IPS-18a (cell line): ENCODE measurements at regions not wholly inside any gene's neighbourhood (a gene's known extent, or its start where the extent isn't known, plus 50 kb on each side); places are given as distances from the start of the nearest gene placed in this dataset.

Experiments
- H3K27ac ChIP-seq: one replicate; pipeline ENCODE4 v1.5.1; 2013; ENCODE audit warnings: low read length
- H3K27me3 ChIP-seq: one replicate; pipeline ENCODE4 v1.6.1; 2013; ENCODE audit warnings: mild to moderate bottlenecking, low read length; ENCODE audit not compliant: control insufficient read depth, insufficient read depth
- H3K36me3 ChIP-seq: one replicate; pipeline ENCODE4 v1.6.1; 2013; ENCODE audit warnings: low read depth, low read length; ENCODE audit not compliant: control insufficient read depth
- H3K4me1 ChIP-seq: one replicate; pipeline ENCODE4 v1.6.1; 2013; ENCODE audit warnings: low read depth, low read length; ENCODE audit not compliant: control insufficient read depth
- H3K4me3 ChIP-seq: one replicate; pipeline ENCODE4 v1.5.1; 2013; ENCODE audit warnings: low read length
- H3K9ac ChIP-seq: one replicate; pipeline ENCODE4 v1.6.1; 2013; ENCODE audit warnings: mild to moderate bottlenecking, low read length, moderate library complexity
- H3K9me3 ChIP-seq: one replicate; pipeline ENCODE4 v1.6.1; 2013; ENCODE audit warnings: low read depth, low read length; ENCODE audit not compliant: control insufficient read depth

DNA sequence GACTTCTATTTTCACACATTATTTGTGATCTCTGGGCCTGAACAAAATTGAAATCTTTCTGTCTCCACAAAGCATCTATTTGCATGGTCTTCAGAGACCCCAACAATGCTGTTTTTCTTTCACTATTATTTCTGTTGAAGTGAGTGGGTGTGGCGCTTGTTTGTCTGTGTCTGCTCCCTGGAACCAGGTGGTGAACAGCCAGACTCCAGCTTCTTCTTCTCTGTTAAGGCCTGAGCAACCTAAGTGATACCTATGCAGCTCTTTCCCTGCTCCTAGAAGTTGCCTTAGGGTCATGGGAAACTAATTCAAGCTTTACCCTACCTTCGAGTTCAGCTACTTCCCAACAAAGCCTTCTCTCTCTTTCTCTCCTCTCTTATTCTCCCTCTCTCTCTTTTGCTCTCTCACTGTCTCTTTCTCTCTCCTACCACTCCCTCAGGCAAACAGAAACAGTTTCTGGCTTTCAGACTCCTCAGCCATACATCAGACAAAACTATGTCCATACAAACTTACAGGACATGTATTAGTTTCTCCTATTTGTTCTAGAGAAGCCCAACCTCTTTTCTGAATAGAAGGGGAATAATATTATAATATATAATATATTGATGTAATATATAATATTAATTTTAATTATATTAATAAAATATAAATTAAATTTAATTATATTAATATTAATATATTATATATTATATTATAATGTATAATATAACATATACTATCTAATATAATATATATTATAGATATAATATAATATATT, 552.5 kb downstream of the DSC3 start:
- Histone ChIP-seq H3K4me1 (no peaks in the 10 kb centered on the region), H3K9me3 (no peaks in the 10 kb centered on the region), H3K27me3 (no peaks in the 10 kb centered on the region), H3K4me3 (no peak overlapping the region), H3K27ac (no peak overlapping the region), H3K9ac (no peak overlapping the region), H3K36me3 (no peaks in the 10 kb centered on the region)

- H3K4me1 ChIP-seq = no peaks in the 10 kb centered on the region
- H3K27me3 ChIP-seq = no peaks in the 10 kb centered on the region
- no peaks in the 10 kb centered on the region for H3K9me3 ChIP-seq
Observed at GRCh38 chr18:30487962-30488361, 554.6 kb downstream of the DSC3 start.

GRCh38 chr18:30486856-30487255, 555.7 kb downstream of the DSC3 start:
- no peak overlapping the region for H3K4me3 ChIP-seq
- H3K36me3 ChIP-seq = no peaks in the 10 kb centered on the region
- H3K4me1 ChIP-seq = no peaks in the 10 kb centered on the region
- H3K27me3 ChIP-seq = no peaks in the 10 kb centered on the region
- no peak overlapping the region for H3K9ac ChIP-seq
- no peaks in the 10 kb centered on the region for H3K9me3 ChIP-seq
- no peak overlapping the region for H3K27ac ChIP-seq

More at GRCh38 chr18:30487962-30488361, 554.6 kb downstream of the DSC3 start:
- H3K27ac ChIP-seq = no peak overlapping the region
- no peaks in the 10 kb centered on the region for H3K36me3 ChIP-seq
- H3K9ac ChIP-seq = no peak overlapping the region
- no peak overlapping the region for H3K4me3 ChIP-seq

DNA sequence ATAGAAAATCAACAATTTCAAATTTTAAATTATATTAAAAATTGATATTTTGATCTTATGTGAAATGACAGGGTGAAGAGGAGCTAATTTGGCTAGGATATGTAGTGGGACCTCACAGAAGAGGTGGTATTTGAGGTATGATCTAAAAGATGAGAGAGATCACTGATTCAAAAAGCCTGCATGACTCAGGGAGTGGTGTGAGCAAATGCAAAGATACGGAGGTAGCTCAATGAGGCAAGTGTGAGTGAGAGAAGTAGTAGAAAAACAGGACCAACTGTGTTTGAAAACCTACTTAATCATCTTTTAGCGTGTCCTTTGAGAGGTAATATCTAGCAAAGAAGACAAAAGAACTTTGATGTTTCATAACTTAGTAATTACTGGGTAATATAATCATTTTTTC, 557.5 kb downstream of the DSC3 start:
- no peak overlapping the region for H3K27ac ChIP-seq
- no peaks in the 10 kb centered on the region for H3K36me3 ChIP-seq
- H3K9me3 ChIP-seq = no peaks in the 10 kb centered on the region
- H3K4me3 ChIP-seq = no peak overlapping the region
- H3K9ac ChIP-seq = no peak overlapping the region
- no peaks in the 10 kb centered on the region for H3K27me3 ChIP-seq
- no peaks in the 10 kb centered on the region for H3K4me1 ChIP-seq

GRCh38 chr18:30481871-30482270, 560.7 kb downstream of the DSC3 start:
- Histone ChIP-seq H3K36me3 (no peaks in the 10 kb centered on the region), H3K27me3 (no peaks in the 10 kb centered on the region), H3K9ac (no peak overlapping the region), H3K9me3 (no peaks in the 10 kb centered on the region), H3K27ac (no peak overlapping the region), H3K4me1 (no peaks in the 10 kb centered on the region), H3K4me3 (no peak overlapping the region)

- H3K27ac ChIP-seq = no peak overlapping the region
- H3K27me3 ChIP-seq = no peaks in the 10 kb centered on the region
- H3K9me3 ChIP-seq = no peaks in the 10 kb centered on the region
- H3K36me3 ChIP-seq = no peaks in the 10 kb centered on the region
- no peak overlapping the region for H3K4me3 ChIP-seq
- no peak overlapping the region for H3K9ac ChIP-seq
- no peaks in the 10 kb centered on the region for H3K4me1 ChIP-seq
Observed at GRCh38 chr18:30469091-30469490, 573.5 kb downstream of the DSC3 start.

GRCh38 chr18:30465096-30465495, 577.4 kb downstream of the DSC3 start:
- H3K4me1 ChIP-seq = no peaks in the 10 kb centered on the region
- no peak overlapping the region for H3K4me3 ChIP-seq
- no peak overlapping the region for H3K27ac ChIP-seq
- H3K36me3 ChIP-seq = no peaks in the 10 kb centered on the region
- H3K9me3 ChIP-seq = no peaks in the 10 kb centered on the region
- no peak overlapping the region for H3K9ac ChIP-seq
- H3K27me3 ChIP-seq = no peaks in the 10 kb centered on the region

DNA sequence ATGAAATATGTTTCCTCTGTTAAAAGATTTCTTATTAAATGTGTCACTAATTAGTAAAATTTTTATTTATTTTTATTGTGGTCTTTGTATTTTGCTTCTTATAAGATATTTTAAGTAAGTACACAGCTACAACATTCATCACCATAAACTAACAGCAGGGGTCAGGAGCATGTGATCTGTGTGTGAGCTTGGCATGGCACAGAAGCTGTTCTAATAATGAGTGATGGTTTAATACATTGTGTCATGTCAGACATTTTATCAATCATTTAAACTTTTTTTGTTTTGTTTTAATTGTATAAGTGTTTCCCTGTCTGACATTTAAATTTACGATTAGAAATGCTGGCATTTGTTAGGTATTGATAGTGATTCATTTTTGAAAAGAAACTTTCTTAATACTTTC, 585.4 kb downstream of the DSC3 start:
- H3K4me1 ChIP-seq = no peaks in the 10 kb centered on the region

GRCh38 chr18:30455741-30456140, 586.8 kb downstream of the DSC3 start:
- Histone ChIP-seq H3K27me3 (no peaks in the 10 kb centered on the region), H3K9me3 (no peaks in the 10 kb centered on the region), H3K4me1 (no peaks in the 10 kb centered on the region), H3K27ac (no peak overlapping the region), H3K36me3 (no peaks in the 10 kb centered on the region), H3K4me3 (no peak overlapping the region), H3K9ac (no peak overlapping the region)

More for the DNA sequence above, 585.4 kb downstream of the DSC3 start:
- H3K9ac ChIP-seq = no peak overlapping the region
- H3K4me3 ChIP-seq = no peak overlapping the region
- H3K9me3 ChIP-seq = no peaks in the 10 kb centered on the region
- no peaks in the 10 kb centered on the region for H3K27me3 ChIP-seq
- H3K27ac ChIP-seq = no peak overlapping the region
- no peaks in the 10 kb centered on the region for H3K36me3 ChIP-seq

- Histone ChIP-seq H3K4me1 (no peaks in the 10 kb centered on the region), H3K27ac (no peak overlapping the region)
Observed at GRCh38 chr18:30454920-30455319, 587.6 kb downstream of the DSC3 start.

GRCh38 chr18:30451981-30452380, 590.6 kb downstream of the DSC3 start:
- H3K36me3 ChIP-seq = no peaks in the 10 kb centered on the region
- no peaks in the 10 kb centered on the region for H3K27me3 ChIP-seq
- H3K4me3 ChIP-seq = no peak overlapping the region
- H3K9ac ChIP-seq = no peak overlapping the region
- H3K9me3 ChIP-seq = no peaks in the 10 kb centered on the region
- H3K4me1 ChIP-seq = peaks cover 5% of the 10 kb centered on the region
- no peak overlapping the region for H3K27ac ChIP-seq

More at GRCh38 chr18:30454920-30455319, 587.6 kb downstream of the DSC3 start:
- H3K4me3 ChIP-seq = no peak overlapping the region
- H3K9ac ChIP-seq = no peak overlapping the region
- H3K27me3 ChIP-seq = no peaks in the 10 kb centered on the region
- no peaks in the 10 kb centered on the region for H3K36me3 ChIP-seq
- no peaks in the 10 kb centered on the region for H3K9me3 ChIP-seq

GRCh38 chr18:30450927-30451326, 591.6 kb downstream of the DSC3 start:
- Histone ChIP-seq H3K9ac (no peak overlapping the region), H3K27me3 (no peaks in the 10 kb centered on the region), H3K27ac (no peak overlapping the region), H3K4me1 (peaks cover 5% of the 10 kb centered on the region), H3K36me3 (no peaks in the 10 kb centered on the region), H3K4me3 (no peak overlapping the region), H3K9me3 (no peaks in the 10 kb centered on the region)
